Trophoblast cell (in vitro differentiated cells and primary cell): ENCODE measurements at regions not wholly inside any gene's neighbourhood (a gene's known extent, or its start where the extent isn't known, plus 50 kb on each side); places are given as distances from the start of the nearest gene placed in this dataset.

Source experiments
- DNase-seq, 2 donors: peaks; one replicate each; pipeline ENCODE4 v3.0.0-alpha.2; 2016
- H2AFZ ChIP-seq: 2 replicates; pipeline ENCODE4 v1.6.1; 2013; ENCODE audit warnings: low read length, moderate library complexity, mild to moderate bottlenecking; ENCODE audit not compliant: insufficient read depth, poor library complexity
- H2AK5ac ChIP-seq: 2 replicates; pipeline ENCODE4 v1.6.1; 2013; ENCODE audit warnings: mild to moderate bottlenecking, low read length
- H2BK120ac ChIP-seq: 2 replicates; pipeline ENCODE4 v1.6.1; 2013; ENCODE audit warnings: low read length, mild to moderate bottlenecking, moderate library complexity; ENCODE audit not compliant: insufficient read depth, poor library complexity
- H2BK12ac ChIP-seq: 2 replicates; pipeline ENCODE4 v1.6.1; 2013; ENCODE audit warnings: mild to moderate bottlenecking, low read length, moderate library complexity
- H2BK5ac ChIP-seq: 2 replicates; pipeline ENCODE4 v1.6.1; 2013; ENCODE audit warnings: low read length, low read depth, moderate library complexity, mild to moderate bottlenecking; ENCODE audit not compliant: poor library complexity
- H3K14ac ChIP-seq: 2 replicates; pipeline ENCODE4 v1.6.1; 2013; ENCODE audit warnings: mild to moderate bottlenecking, low read length
- H3K18ac ChIP-seq: 2 replicates; pipeline ENCODE4 v1.6.1; 2013; ENCODE audit warnings: mild to moderate bottlenecking, low read length
- H3K23ac ChIP-seq: 2 replicates; pipeline ENCODE4 v1.6.1; 2013; ENCODE audit warnings: low read length
- H3K27ac ChIP-seq: 2 replicates; pipeline ENCODE4 v1.5.1; 2013; ENCODE audit warnings: low read depth, mild to moderate bottlenecking, inconsistent platforms, low read length, moderate library complexity
- H3K27me3 ChIP-seq: 2 replicates; pipeline ENCODE4 v1.6.1; 2013; ENCODE audit warnings: inconsistent platforms, mild to moderate bottlenecking, low read length, moderate library complexity; ENCODE audit not compliant: insufficient read depth
- H3K36me3 ChIP-seq, 2 experiments: 1 replicate in 1 of 2; 2 replicates in 1 of 2; pipeline ENCODE4 v1.6.1; 2013; ENCODE audit warnings: low read length in 2 of 2, mild to moderate bottlenecking in 2 of 2, moderate library complexity in 1 of 2; ENCODE audit not compliant: insufficient read depth in 2 of 2, control insufficient read depth in 1 of 2
- H3K4ac ChIP-seq: 2 replicates; pipeline ENCODE4 v1.6.1; 2013; ENCODE audit warnings: low read depth, mild to moderate bottlenecking, low read length, moderate library complexity
- H3K4me1 ChIP-seq, 2 experiments: 1 replicate in 1 of 2; 2 replicates in 1 of 2; pipeline ENCODE4 v1.6.1; 2013; ENCODE audit warnings: low read length in 2 of 2, mild to moderate bottlenecking in 2 of 2, moderate library complexity in 1 of 2; ENCODE audit not compliant: insufficient read depth in 2 of 2, control insufficient read depth in 1 of 2
- H3K4me2 ChIP-seq: 2 replicates; pipeline ENCODE4 v1.6.1; 2013; ENCODE audit warnings: inconsistent platforms, mild to moderate bottlenecking, low read length, moderate library complexity
- H3K4me3 ChIP-seq: 2 replicates; pipeline ENCODE4 v1.5.1; 2013; ENCODE audit warnings: mild to moderate bottlenecking, low read depth, low read length, inconsistent platforms
- H3K79me1 ChIP-seq: one replicate; pipeline ENCODE4 v1.6.1; 2013; ENCODE audit warnings: low read length
- H3K79me2 ChIP-seq: 2 replicates; pipeline ENCODE4 v1.6.1; 2013; ENCODE audit warnings: low read length, mild to moderate bottlenecking; ENCODE audit not compliant: control insufficient read depth, insufficient read depth, poor library complexity
- H3K9ac ChIP-seq: 2 replicates; pipeline ENCODE4 v1.6.1; 2013; ENCODE audit warnings: mild to moderate bottlenecking, low read length
- H3K9me3 ChIP-seq: 2 replicates; pipeline ENCODE4 v1.6.1; 2013; ENCODE audit warnings: low read depth, mild to moderate bottlenecking, control low read depth, inconsistent platforms, low read length; ENCODE audit not compliant: insufficient read depth
- H4K12ac ChIP-seq: 2 replicates; pipeline ENCODE4 v1.6.1; 2013; ENCODE audit warnings: low read depth, mild to moderate bottlenecking, low read length, moderate library complexity
- H4K8ac ChIP-seq: 2 replicates; pipeline ENCODE4 v1.6.1; 2013; ENCODE audit warnings: low read depth, mild to moderate bottlenecking, low read length, moderate library complexity
- H4K91ac ChIP-seq: one replicate; pipeline ENCODE4 v1.6.1; 2013; ENCODE audit warnings: low read depth, mild to moderate bottlenecking, low read length, moderate library complexity
- WGBS: extraction: QIAGEN DNeasy Blood & Tissue Kit; methylation state at CpG from one replicate; pipeline ENCODE4 v1.1.7; 2013; ENCODE audit warnings: missing lambda C conversion rate; ENCODE audit not compliant: insufficient read length, insufficient coverage; ENCODE audit errors: extremely low coverage; 5-methylcytosine and 5-hydroxymethylcytosine counted together

- no peak overlapping the region for H2BK120ac ChIP-seq
- no peak overlapping the region for H3K4ac ChIP-seq
- no peak overlapping the region for H2AFZ ChIP-seq
- H3K4me3 ChIP-seq = no peak overlapping the region
- no peak overlapping the region for H3K9ac ChIP-seq
- H3K27ac ChIP-seq = no peak overlapping the region
- no peak overlapping the region for H2AK5ac ChIP-seq
- H3K18ac ChIP-seq = no peak overlapping the region
- no peak overlapping the region for H2BK12ac ChIP-seq
- H3K36me3 ChIP-seq = no peaks in the 10 kb centered on the region
- H4K8ac ChIP-seq = no peak overlapping the region
- H4K12ac ChIP-seq = no peak overlapping the region
- no peaks in the 10 kb centered on the region for H3K4me1 ChIP-seq
- no peaks in the 10 kb centered on the region for H3K79me2 ChIP-seq
- no peak for DNase-seq
- H2BK5ac ChIP-seq = no peak overlapping the region
- no peaks in the 10 kb centered on the region for H3K79me1 ChIP-seq
- H4K91ac ChIP-seq = no peak overlapping the region
- H3K14ac ChIP-seq = no peak overlapping the region
- no peak overlapping the region for H3K4me2 ChIP-seq
- no peaks in the 10 kb centered on the region for H3K9me3 ChIP-seq
- no peaks in the 10 kb centered on the region for H3K27me3 ChIP-seq
- no CpG with 5 or more reads among the region's 3 CpGs for WGBS
- no peak overlapping the region for H3K23ac ChIP-seq
Observed at GRCh38 chr13:85408415-85408814, 390.8 kb downstream of the SLITRK6 start.

DNA sequence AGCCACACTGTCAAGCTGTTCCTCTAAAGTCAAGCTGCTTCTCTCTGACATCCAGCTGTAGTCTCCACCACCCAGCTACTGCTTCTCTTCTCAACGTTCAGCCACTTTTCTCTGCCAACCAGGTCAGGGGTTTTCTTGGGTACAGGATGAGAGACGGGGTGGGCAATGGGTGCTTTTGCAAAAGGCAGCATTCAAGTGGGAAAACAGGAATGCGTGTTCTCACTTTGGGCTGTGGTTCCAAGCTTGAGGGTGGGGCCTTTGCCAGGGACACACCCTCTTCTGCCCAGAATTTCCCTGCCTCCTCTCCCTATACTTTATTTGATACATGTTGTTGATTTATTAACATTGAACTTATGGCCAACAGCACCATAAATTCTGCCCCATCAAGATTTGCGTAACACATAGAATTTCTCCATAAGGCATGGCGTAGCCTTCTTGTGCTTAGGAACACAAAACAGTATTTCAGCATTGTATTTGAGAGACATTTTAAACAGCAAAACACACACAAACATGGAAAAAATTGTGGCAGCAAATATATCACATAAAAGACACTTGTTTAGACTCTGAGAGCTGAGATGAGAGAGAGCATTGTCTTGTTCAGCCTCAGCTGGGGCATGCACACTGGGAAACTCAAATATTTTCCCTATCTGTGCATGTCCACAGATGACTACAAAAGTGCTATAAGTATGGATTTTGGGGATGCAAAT is 392.8 kb downstream of the SLITRK6 start:
- no peaks in the 10 kb centered on the region for H3K9me3 ChIP-seq
- H2BK12ac ChIP-seq = no peak overlapping the region
- no peak overlapping the region for H4K8ac ChIP-seq
- H3K36me3 ChIP-seq = no peaks in the 10 kb centered on the region
- no peak for DNase-seq
- H3K9ac ChIP-seq = no peak overlapping the region
- no CpG with 5 or more reads among the region's 5 CpGs for WGBS
- H3K27ac ChIP-seq = no peak overlapping the region
- H2AK5ac ChIP-seq = no peak overlapping the region
- no peaks in the 10 kb centered on the region for H3K79me1 ChIP-seq
- no peak overlapping the region for H3K4me2 ChIP-seq
- H4K12ac ChIP-seq = no peak overlapping the region
- no peaks in the 10 kb centered on the region for H3K27me3 ChIP-seq
- H3K4me1 ChIP-seq = no peaks in the 10 kb centered on the region
- H2AFZ ChIP-seq = no peak overlapping the region
- no peak overlapping the region for H3K4me3 ChIP-seq
- H3K18ac ChIP-seq = no peak overlapping the region
- H3K14ac ChIP-seq = no peak overlapping the region
- no peak overlapping the region for H2BK5ac ChIP-seq
- no peaks in the 10 kb centered on the region for H3K79me2 ChIP-seq
- no peak overlapping the region for H3K23ac ChIP-seq
- H4K91ac ChIP-seq = no peak overlapping the region
- H2BK120ac ChIP-seq = no peak overlapping the region
- H3K4ac ChIP-seq = no peak overlapping the region

DNA sequence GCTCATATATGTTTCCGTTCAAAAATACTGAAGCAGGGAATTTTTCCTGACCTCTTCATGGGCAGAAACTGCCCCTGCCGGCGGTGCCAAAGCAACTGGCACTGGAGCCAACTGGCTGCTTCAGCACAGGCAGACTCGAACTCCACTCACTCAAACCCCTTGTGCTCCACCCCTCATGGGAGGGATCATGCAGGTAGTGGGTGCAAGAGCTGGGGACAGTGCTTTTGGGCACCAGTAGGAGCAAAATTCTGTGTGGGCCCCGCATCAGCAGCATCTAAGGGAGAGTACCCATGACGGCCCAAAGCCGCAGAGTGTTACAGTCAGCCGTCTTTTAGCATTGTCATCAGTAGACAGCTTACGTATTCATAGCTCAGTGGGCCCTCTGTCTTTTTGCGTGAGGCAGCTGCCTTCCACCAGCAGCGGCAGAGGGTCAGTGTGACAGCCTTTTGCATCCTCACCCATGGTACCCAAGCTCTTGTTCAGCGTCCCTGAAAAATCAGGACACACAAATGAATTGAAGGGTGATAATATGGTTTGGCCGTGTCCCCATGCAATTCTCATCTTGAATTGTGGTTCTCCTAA is 393.8 kb downstream of the SLITRK6 start:
- Histone ChIP-seq H3K9ac (no peak overlapping the region), H2AK5ac (peak overlapping the region; percentile 74), H3K36me3 (no peaks in the 10 kb centered on the region), H3K9me3 (peaks cover 2% of the 10 kb centered on the region), H3K4me2 (no peak overlapping the region), H3K4me3 (no peak overlapping the region), H3K79me1 (peaks cover 3% of the 10 kb centered on the region), H3K14ac (no peak overlapping the region), H2BK5ac (no peak overlapping the region), H4K8ac (no peak overlapping the region), H3K27me3 (no peaks in the 10 kb centered on the region), H3K18ac (no peak overlapping the region), H2BK120ac (no peak overlapping the region), H3K79me2 (no peaks in the 10 kb centered on the region), H4K12ac (no peak overlapping the region), H3K27ac (no peak overlapping the region), H3K23ac (no peak overlapping the region), H3K4ac (no peak overlapping the region), H3K4me1 (peaks cover 0 to 4% of the 10 kb centered on the region in 2 experiments), H2BK12ac (peak overlapping the region; percentile 10), H4K91ac (no peak overlapping the region), H2AFZ (no peak overlapping the region)
- DNase-seq = no peak
- no CpG with 5 or more reads among the region's 13 CpGs for WGBS

DNA sequence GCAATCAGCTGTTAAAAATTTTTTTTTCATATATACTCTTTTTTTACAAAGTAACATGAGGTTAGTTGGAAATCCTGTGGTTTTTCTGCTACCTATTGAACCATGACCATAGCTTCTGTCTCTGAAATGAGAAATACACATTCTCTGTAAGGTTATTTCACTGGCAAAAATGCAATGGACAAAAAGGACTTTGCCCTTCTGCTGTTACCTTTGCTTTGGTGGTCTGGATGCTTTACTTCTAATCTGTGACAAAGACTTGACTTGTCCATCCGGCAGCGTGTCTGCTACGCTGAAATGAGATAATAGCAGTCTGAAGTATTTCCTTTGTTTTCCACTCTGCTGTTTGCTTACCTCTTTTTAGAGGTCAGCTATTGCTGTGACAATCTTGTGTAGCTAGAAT is 412.8 kb downstream of the SLITRK6 start:
- Histone ChIP-seq H4K8ac (no peak overlapping the region), H3K79me2 (no peaks in the 10 kb centered on the region), H3K36me3 (no peaks in the 10 kb centered on the region), H2BK5ac (no peak overlapping the region), H3K9ac (no peak overlapping the region), H3K27me3 (no peaks in the 10 kb centered on the region), H4K91ac (no peak overlapping the region), H3K23ac (no peak overlapping the region), H3K4me1 (no peaks in the 10 kb centered on the region), H2AFZ (no peak overlapping the region), H3K4me3 (no peak overlapping the region), H4K12ac (no peak overlapping the region), H3K18ac (no peak overlapping the region), H2BK120ac (no peak overlapping the region), H3K4me2 (no peak overlapping the region), H3K4ac (no peak overlapping the region), H3K9me3 (no peaks in the 10 kb centered on the region), H2AK5ac (no peak overlapping the region), H3K14ac (no peak overlapping the region), H3K27ac (peak overlapping the region; percentile 40), H3K79me1 (peaks cover 4% of the 10 kb centered on the region), H2BK12ac (no peak overlapping the region)
- no CpG with 5 or more reads among the region's 3 CpGs for WGBS
- no peak for DNase-seq
